Thoracic aorta (tissue), 2 donors: ENCODE measurements at regions not wholly inside any gene's neighbourhood (a gene's known extent, or its start where the extent isn't known, plus 50 kb on each side); places are given as distances from the start of the nearest gene placed in this dataset.

Experiments
- ATAC-seq: fragments of 150-250 bp; one replicate; pipeline ENCODE4 v1.8.0; 2017; ENCODE audit warnings: low read depth; ENCODE audit not compliant: insufficient number of reproducible peaks, low FRiP score
- DNase-seq: peaks from one replicate; pipeline ENCODE4 v3.0.0-alpha.2; 2020; ENCODE audit warnings: low spot score
- H3K27ac ChIP-seq, 2 donors: fragments of 200-600 bp; sonication (generic); 1 replicate in 1 of 2; 2 replicates in 1 of 2; pipeline ENCODE4 v1.5.1; 2016; ENCODE audit warnings: mild to moderate bottlenecking in 2 of 2, moderate library complexity in 2 of 2
- H3K27me3 ChIP-seq: fragments of 200-600 bp; sonication (generic); replicated peaks from 2 replicates; pipeline ENCODE4 v1.6.0; 2016; ENCODE audit warnings: mild to moderate bottlenecking; ENCODE audit not compliant: insufficient read depth
- H3K36me3 ChIP-seq: fragments of 200-600 bp; sonication (generic); one replicate; pipeline ENCODE4 v1.5.1; 2016
- H3K4me1 ChIP-seq, 2 donors: fragments of 200-600 bp; sonication (generic); 1 replicate in 1 of 2; 2 replicates in 1 of 2; pipeline versions ENCODE4 v1.5.1 to v1.6.0; 2016; ENCODE audit warnings: low read depth in 2 of 2, mild to moderate bottlenecking in 1 of 2; ENCODE audit not compliant: control insufficient read depth in 1 of 2
- H3K4me3 ChIP-seq: fragments of 200-600 bp; sonication (generic); 2 replicates; pipeline ENCODE4 v1.5.1; 2016; ENCODE audit warnings: mild to moderate bottlenecking
- H3K9me3 ChIP-seq: fragments of 200-600 bp; sonication (generic); 2 replicates; pipeline ENCODE4 v1.5.1; 2016
- TF ChIP-seq, protein P1 (sequence below): fragments of 200-600 bp; sonication (generic); IDR thresholded peaks from one replicate; pipeline ENCODE4 v1.5.1; 2019; ENCODE audit warnings: antibody characterized with exemption

DNA sequence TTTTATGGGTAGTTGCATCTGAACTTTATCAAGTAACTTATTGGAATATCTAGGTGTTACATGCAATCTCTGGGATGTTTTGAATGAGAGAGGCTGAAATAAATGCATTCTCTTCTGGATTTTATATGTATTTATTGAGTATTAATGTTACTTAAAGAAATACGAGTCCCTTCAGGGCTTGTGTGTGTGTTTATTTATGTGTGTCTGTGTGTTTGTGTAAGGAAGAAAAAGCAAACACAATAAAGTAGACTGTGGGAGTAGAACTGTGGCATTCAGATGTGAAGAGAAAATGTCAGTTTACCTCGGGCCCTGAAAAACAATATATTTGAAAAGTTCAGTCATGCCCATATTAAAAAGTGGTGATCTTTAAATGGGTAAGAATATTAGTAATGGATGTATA is 250.5 kb downstream of the RPL10L start:
- Histone ChIP-seq H3K36me3 (no peaks in the 10 kb centered on the region), H3K9me3 (no peaks in the 10 kb centered on the region), H3K4me1 (no peaks in the 10 kb centered on the region), H3K4me3 (no peak overlapping the region), H3K27ac (no peak overlapping the region), H3K27me3 (no peaks in the 10 kb centered on the region)
- no peak for ATAC-seq
- DNase-seq = no peak
- TF ChIP-seq, protein P1, sequence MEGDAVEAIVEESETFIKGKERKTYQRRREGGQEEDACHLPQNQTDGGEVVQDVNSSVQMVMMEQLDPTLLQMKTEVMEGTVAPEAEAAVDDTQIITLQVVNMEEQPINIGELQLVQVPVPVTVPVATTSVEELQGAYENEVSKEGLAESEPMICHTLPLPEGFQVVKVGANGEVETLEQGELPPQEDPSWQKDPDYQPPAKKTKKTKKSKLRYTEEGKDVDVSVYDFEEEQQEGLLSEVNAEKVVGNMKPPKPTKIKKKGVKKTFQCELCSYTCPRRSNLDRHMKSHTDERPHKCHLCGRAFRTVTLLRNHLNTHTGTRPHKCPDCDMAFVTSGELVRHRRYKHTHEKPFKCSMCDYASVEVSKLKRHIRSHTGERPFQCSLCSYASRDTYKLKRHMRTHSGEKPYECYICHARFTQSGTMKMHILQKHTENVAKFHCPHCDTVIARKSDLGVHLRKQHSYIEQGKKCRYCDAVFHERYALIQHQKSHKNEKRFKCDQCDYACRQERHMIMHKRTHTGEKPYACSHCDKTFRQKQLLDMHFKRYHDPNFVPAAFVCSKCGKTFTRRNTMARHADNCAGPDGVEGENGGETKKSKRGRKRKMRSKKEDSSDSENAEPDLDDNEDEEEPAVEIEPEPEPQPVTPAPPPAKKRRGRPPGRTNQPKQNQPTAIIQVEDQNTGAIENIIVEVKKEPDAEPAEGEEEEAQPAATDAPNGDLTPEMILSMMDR = no peak

DNA sequence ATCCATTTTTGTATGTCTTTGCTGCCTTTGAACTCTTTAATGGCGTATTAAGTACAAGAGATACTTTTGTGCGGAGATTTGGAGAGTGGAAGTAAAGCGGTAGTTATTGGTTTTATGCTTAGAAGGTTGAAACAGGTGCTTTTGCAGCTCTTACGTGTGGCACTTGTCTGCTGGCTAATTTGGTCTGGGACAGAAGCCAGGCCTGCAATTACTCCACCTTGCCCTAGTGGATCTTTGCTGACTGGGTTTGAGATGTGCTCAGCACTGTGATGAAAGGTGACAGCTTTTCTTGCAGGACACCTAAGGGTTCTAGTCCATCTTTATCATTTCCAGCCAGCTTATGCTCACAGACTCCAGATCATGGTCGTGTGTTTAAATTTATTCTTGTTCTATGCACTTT is 252.5 kb downstream of the RPL10L start:
- Histone ChIP-seq H3K4me3 (no peak overlapping the region), H3K36me3 (no peaks in the 10 kb centered on the region), H3K4me1 (no peaks in the 10 kb centered on the region), H3K27me3 (no peaks in the 10 kb centered on the region), H3K9me3 (no peaks in the 10 kb centered on the region), H3K27ac (no peak overlapping the region)
- DNase-seq (no peak), ATAC-seq (no peak)
- TF ChIP-seq, protein P1 = no peak

DNA sequence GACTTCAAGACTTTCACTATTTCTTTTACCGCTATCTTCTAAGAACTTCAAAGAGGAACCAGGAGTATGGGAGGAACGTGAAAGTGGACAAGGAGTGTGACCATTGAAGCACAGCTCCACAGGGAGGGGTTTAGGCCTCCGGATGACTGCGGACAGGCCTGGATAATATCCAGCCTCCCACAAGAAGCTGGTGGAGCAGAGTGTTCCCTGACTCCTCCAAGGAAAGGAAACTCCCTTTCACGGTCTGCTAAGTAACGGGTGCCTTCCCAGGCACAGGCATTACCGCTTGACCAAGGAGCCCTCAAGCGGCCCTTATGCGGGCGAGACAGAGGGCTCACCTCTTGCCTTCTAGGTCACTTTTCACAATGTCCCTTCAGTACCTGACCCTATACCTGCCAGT is 267.0 kb downstream of the RPL10L start:
- H3K4me1 ChIP-seq = no peaks in the 10 kb centered on the region
- H3K36me3 ChIP-seq = no peaks in the 10 kb centered on the region
- no peak overlapping the region for H3K4me3 ChIP-seq
- DNase-seq = no peak
- no peaks in the 10 kb centered on the region for H3K9me3 ChIP-seq
- ATAC-seq = no peak
- TF ChIP-seq, protein P1 = no peak
- H3K27ac ChIP-seq = no peak overlapping the region
- H3K27me3 ChIP-seq = no peaks in the 10 kb centered on the region

DNA sequence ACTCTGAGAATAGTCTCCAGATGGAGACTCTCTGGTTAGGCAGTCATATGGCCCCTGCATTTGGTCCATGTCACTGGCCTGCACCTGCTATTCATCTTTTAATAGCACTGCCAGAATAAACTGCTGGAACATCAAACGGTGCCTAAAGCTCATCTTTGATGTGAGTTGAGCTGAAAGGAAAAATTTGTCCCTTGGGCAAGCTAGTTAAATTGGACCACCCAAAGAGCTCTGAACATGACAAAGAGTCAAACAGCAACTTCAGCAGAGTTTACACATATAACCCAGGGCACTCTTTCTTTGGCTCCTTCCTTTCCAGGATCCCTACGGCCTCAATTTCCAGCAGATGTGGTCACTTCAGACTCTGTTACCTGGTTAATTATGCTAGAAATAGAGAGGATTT is 269.9 kb downstream of the RPL10L start:
- DNase-seq (no peak), ATAC-seq (no peak)
- Histone ChIP-seq H3K9me3 (no peaks in the 10 kb centered on the region), H3K27ac (no peak overlapping the region), H3K4me1 (no peaks in the 10 kb centered on the region), H3K36me3 (no peaks in the 10 kb centered on the region), H3K27me3 (no peaks in the 10 kb centered on the region), H3K4me3 (no peak overlapping the region)
- TF ChIP-seq, protein P1 = no peak

DNA sequence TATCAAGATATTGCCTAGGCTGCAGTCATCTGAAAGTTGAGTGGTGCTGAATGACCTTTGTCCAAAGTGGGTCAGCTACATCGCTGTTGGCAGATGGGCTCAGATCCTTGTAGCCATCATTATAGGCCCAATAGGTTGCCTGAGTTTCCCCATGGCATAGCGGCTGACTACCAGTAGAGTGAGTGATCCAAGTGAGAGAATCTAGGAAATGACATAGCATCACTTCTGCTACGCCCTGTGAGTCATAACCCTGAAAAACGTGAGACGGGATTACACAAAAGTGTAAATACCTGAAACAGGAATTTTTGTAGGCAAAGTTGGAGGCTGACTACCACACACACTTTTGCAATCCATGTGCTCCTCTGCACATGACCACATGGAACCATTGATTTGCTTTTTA is 273.3 kb downstream of the RPL10L start:
- Histone ChIP-seq H3K4me1 (no peaks in the 10 kb centered on the region), H3K9me3 (no peaks in the 10 kb centered on the region), H3K27ac (no peak overlapping the region), H3K4me3 (no peak overlapping the region), H3K36me3 (no peaks in the 10 kb centered on the region), H3K27me3 (no peaks in the 10 kb centered on the region)
- ATAC-seq (no peak), DNase-seq (no peak)
- TF ChIP-seq, protein P1 = no peak
